Liver (tissue), 3 donors: ENCODE measurements at regions not wholly inside any gene's neighbourhood (a gene's known extent, or its start where the extent isn't known, plus 50 kb on each side); places are given as distances from the start of the nearest gene placed in this dataset.

Source experiments
- TAF1 ChIP-seq: conservative IDR thresholded peaks from 2 replicates; pipeline ENCODE4 v1.6.1; 2016; ENCODE audit warnings: antibody characterized with exemption, mild to moderate bottlenecking
- YY1 ChIP-seq: IDR thresholded peaks from 2 replicates; pipeline ENCODE4 v1.6.1; 2016; ENCODE audit warnings: antibody characterized with exemption, mild to moderate bottlenecking
- TF ChIP-seq, protein P1 (sequence below): fragments of 150-350 bp; IDR thresholded peaks from 2 replicates; pipeline ENCODE4 v1.5.1; 2017; ENCODE audit warnings: improper control_type of control experiment, low read depth, low read length; ENCODE audit not compliant: missing input control
- TF ChIP-seq, protein P2 (sequence below): IDR thresholded peaks from 2 replicates; pipeline ENCODE4 v1.6.1; 2016; ENCODE audit warnings: antibody characterized with exemption
- TF ChIP-seq, protein P3 (sequence below): IDR thresholded peaks from 2 replicates; pipeline ENCODE4 v1.6.1; 2016; ENCODE audit warnings: antibody characterized with exemption, mild to moderate bottlenecking
- donor health status: healthy.
- donor health status: healthy.

DNA sequence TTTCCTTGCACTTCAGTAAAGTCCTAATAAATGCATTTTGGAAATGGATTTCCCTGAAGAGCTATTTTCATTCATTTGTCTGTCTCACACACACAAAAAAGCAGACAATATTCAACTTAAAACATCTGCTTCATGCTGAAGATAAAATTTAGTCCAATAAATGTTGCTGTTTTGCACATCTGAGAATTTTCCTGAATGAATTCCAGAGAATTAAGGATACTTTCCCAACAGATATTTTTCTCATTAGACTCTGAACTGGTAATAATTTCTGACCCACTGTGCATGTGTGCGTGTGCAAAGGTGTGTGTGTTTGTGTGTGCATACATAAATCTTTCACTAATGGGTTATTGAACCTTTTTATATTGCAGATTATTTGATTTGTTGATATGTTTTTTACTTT is 390.2 kb upstream of the TMEFF2 start:
- TF ChIP-seq, protein P1, sequence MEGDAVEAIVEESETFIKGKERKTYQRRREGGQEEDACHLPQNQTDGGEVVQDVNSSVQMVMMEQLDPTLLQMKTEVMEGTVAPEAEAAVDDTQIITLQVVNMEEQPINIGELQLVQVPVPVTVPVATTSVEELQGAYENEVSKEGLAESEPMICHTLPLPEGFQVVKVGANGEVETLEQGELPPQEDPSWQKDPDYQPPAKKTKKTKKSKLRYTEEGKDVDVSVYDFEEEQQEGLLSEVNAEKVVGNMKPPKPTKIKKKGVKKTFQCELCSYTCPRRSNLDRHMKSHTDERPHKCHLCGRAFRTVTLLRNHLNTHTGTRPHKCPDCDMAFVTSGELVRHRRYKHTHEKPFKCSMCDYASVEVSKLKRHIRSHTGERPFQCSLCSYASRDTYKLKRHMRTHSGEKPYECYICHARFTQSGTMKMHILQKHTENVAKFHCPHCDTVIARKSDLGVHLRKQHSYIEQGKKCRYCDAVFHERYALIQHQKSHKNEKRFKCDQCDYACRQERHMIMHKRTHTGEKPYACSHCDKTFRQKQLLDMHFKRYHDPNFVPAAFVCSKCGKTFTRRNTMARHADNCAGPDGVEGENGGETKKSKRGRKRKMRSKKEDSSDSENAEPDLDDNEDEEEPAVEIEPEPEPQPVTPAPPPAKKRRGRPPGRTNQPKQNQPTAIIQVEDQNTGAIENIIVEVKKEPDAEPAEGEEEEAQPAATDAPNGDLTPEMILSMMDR: no peak
- no peak for TF ChIP-seq YY1
- TF ChIP-seq, protein P2, sequence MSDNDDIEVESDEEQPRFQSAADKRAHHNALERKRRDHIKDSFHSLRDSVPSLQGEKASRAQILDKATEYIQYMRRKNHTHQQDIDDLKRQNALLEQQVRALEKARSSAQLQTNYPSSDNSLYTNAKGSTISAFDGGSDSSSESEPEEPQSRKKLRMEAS: no peak
- TF ChIP-seq TAF1: no peak
- TF ChIP-seq, protein P3, sequence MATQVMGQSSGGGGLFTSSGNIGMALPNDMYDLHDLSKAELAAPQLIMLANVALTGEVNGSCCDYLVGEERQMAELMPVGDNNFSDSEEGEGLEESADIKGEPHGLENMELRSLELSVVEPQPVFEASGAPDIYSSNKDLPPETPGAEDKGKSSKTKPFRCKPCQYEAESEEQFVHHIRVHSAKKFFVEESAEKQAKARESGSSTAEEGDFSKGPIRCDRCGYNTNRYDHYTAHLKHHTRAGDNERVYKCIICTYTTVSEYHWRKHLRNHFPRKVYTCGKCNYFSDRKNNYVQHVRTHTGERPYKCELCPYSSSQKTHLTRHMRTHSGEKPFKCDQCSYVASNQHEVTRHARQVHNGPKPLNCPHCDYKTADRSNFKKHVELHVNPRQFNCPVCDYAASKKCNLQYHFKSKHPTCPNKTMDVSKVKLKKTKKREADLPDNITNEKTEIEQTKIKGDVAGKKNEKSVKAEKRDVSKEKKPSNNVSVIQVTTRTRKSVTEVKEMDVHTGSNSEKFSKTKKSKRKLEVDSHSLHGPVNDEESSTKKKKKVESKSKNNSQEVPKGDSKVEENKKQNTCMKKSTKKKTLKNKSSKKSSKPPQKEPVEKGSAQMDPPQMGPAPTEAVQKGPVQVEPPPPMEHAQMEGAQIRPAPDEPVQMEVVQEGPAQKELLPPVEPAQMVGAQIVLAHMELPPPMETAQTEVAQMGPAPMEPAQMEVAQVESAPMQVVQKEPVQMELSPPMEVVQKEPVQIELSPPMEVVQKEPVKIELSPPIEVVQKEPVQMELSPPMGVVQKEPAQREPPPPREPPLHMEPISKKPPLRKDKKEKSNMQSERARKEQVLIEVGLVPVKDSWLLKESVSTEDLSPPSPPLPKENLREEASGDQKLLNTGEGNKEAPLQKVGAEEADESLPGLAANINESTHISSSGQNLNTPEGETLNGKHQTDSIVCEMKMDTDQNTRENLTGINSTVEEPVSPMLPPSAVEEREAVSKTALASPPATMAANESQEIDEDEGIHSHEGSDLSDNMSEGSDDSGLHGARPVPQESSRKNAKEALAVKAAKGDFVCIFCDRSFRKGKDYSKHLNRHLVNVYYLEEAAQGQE: no peak
